ENCODE measurements at regions not wholly inside any gene's neighbourhood (a gene's known extent, or its start where the extent isn't known, plus 50 kb on each side); places are given as distances from the start of the nearest gene placed in this dataset.

GRCh38 chr22:49532869-49533802 lies 294.5 kb downstream of the BRD1 start:
- intact Hi-C loops (cut with DNase I) = no loop called here
- DNase-seq (ENCODE audit: low spot score) = peak; percentile 46

DNA sequence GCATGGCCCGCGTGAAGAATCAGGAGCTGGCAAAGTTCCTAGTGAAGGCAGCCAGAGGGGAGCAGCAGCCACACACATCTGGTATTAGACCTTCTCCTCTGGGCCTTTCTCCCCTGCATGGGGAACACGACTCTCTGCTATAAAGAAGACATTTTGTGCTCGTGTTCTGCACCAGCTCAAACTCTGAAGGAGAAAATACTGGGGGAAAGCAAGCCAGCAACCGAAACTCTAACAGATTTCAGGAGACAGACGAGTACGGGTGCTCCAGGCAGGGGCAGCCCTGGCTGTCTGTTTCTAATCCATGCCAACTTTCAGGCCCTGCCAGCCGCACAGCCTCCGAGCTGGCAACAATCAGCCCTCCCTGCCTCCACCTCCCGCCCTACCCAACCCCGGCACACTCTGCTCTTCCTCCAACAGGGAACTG lies 296.3 kb downstream of the BRD1 start:
- DNase-seq (ENCODE audit: low spot score) = peak; percentile 52
- intact Hi-C loops (cut with DNase I) = no loop called here

DNA sequence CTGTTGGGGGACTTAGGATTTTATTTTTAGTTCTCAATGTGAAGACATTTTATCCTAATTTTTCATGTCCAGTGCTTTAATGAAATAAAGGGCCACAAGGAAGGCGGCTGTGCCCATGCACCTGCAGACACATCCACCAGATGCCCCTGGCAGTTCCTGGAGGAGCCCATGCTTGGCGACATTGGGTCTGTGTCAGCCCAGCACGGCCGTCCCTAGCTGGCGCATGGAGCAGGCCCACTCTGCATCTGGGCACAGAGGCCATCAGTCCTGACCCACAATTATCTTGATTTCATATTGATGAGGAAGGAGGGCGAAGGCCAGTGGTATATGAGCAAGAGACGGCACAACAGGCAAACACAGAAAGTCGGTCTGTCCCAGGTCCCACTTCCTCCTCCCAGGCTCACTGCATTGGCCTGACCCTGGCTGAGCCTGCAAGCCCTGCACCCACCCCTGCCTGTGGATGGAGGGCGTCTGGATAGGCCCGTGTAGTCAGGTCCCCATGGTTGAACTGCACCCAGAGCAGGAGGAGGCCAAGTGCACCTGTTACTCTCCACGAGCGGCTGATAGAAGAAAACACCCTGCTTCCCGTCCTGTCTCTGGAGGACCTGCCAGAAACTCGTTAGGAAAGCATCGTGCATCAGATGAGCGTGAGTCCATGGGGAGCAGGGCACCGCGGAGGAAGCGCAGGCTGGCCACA lies 296.9 kb downstream of the BRD1 start:
- DNase-seq (ENCODE audit: low spot score) = peak; percentile 43
- intact Hi-C loops (cut with DNase I) = no loop called here

DNA sequence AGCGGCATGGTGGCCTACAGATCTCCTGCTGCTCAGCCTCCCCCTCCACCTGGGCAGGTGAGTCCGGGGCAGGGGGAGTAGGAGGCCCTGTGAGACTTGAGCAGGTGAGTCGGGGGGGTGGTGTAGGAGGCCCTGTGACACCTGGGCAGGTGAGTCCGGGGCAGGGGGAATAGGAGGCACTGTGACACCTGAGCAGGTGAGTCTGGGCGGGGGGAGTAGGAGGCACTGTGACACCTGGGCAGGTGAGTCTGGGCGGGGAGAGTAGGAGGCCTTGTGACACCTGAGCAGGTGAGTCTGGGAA lies 299.3 kb downstream of the BRD1 start:
- DNase-seq (ENCODE audit: low spot score) = peak; percentile 41
- intact Hi-C loops (cut with DNase I) = no loop called here

DNA sequence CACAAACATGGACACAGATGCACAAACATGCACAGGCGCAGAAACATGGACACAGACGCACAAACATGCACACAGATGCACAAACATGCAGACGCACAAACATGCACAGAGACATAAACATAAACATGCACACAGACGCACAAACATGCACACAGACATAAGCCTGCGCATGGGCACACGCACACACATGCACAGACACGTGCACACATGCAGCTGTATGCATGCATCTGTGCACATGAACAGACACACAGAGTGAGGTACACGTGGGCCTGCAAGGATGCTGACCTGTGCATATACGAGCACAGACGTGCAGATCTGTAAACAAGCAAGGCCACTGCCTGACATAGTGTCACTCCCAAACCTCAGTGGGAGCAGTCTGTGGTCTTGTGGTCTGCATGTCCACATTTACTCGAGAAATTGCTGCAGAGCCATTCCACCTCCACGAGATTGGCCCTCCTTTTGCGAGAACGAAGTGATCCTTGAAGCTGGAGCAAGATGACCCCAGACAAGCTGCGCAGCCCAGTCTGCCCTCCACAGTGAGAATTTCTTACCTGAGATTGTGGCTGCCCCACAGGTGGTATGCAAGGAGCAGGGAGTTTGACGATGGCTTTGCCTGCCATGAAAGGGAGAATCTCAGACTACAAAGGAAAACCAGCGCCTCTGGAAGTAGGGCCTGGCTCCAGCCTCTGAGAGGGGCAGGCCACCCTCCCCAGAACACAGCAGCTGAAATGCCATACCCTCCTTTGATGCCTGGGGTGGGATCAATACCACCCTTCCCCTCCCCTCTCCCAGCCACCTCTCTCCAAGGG lies 299.9 kb downstream of the BRD1 start:
- intact Hi-C loops (cut with DNase I) = no loop called here

DNA sequence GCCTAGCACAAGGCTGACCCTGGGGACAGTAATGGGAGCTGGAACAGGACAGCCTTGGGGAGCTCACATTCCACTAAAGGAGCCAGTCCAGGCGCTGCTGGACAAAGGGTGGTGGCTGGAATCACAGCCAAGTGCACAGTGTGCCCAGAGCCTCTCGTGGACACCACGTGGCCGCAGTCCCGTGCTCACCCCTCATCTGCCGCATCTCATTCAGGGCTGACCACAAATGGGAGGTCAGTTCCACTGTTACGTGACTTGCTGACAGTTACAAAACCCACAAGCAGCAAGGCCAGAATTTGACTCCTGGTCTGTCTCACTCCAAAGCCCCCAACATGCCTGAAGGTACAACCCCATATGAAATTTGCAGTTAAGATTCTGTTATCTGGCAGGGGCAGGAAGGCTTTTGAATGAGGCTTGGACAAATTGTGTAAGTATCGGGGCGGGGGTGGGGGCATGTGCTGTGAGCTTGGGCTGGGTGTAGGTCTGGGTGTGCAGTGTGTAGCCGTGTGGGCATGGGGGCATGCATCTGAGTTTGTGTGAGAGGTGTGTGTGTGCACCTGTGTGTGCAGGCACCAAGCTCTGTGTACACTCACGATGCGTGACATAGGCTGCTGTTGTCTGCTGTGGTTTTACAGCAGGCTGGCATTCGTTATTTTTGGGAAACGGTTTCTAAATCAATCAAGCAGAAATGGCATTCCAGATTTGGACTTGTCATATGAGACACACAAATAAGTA lies 301.7 kb downstream of the BRD1 start:
- intact Hi-C loops (cut with DNase I) = no loop called here
- peak; percentile 54 for DNase-seq (ENCODE audit: low spot score)

More for the DNA sequence above, 299.9 kb downstream of the BRD1 start:
- peak; percentile 47 for DNase-seq (ENCODE audit: low spot score)

- intact Hi-C loops (cut with DNase I) = no loop called here
- peak; percentile 60 for DNase-seq (ENCODE audit: low spot score)
Measured at GRCh38 chr22:49525360-49525759, 302.3 kb downstream of the BRD1 start.

DNA sequence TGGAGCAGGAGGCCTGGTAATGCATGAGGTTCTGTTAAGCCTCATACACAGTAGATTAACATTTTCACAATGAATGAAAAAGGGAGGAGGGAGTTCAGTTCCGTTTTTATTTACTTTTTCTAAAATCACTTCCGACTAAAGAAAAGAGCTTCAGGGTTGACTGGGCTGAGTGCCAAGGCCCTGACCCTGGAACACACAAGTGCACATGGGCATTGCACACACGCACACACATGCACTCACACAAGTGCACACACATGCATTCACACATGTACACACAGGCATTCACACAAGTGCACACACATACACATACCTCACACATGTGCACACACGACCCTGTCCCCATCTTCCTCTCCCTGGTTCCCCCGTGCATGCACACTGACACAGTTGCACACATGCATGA lies 303.3 kb downstream of the BRD1 start:
- intact Hi-C loops (cut with DNase I) = no loop called here
- DNase-seq (ENCODE audit: low spot score) = no peak

DNA sequence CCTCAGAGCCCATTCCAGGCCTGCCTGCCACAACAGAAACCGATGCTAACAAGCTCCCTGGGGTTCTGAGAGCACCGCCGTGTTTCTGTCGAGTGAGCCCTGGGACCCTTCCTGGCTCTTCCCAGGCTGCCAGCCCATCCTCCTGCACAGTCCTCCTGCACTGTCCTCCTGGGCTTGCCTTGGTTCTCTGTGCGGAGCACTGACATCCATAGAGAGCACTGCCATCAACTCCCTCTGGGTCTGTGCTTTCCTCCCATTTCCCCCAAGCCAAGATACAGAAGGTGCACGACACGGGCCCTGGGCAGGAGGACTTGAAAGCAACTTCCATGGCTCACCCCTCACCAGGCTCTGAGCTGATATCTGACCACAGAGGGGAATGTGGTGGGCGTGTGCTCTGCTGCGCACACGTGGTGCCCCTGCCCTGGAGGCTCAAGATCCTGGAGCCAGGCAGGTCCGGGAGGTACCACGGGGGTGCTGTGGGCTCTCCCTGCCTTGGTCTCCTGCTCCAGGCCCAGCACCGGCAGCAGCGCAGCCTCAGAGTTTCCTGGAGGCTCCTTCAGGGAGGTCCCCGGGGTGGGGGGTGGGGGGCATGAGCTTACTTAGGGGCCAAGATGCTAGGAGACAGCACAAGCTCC lies 304.2 kb downstream of the BRD1 start:
- peak; percentile 51 for DNase-seq (ENCODE audit: low spot score)

GRCh38 chr22:49522582-49523373 lies 304.9 kb downstream of the BRD1 start:
- intact Hi-C loops (cut with DNase I) = no loop called here
- peak; percentile 52 for DNase-seq (ENCODE audit: low spot score)

More for the DNA sequence above, 304.2 kb downstream of the BRD1 start:
- intact Hi-C loops (cut with DNase I) = no loop called here

DNA sequence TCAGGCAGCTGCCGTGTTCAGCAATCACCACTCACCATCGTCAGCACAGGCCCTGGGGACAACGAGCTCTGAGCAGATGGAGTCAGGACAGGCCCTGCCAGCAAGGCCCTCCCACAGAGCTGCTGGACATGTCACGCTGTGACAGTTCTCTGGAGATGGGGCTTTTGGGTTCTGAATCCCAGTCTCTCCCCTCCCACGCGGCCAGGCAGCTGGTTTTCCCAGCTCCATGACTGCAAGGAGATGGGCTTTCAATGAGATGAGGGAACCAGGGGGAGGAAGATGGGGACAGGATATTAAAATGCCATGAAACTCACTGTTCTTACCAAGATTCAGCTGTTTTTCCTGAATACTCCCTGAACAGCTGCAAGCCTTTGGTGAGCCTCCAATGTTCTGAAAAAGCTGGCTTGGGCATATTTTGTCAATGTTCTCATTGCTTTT lies 305.9 kb downstream of the BRD1 start:
- DNase-seq (ENCODE audit: low spot score) = peak; percentile 58
- intact Hi-C loops (cut with DNase I) = no loop called here

GRCh38 chr22:49519117-49519737 lies 308.4 kb downstream of the BRD1 start:
- intact Hi-C loops (cut with DNase I) = no loop called here
- no peak for DNase-seq (ENCODE audit: low spot score)

DNA sequence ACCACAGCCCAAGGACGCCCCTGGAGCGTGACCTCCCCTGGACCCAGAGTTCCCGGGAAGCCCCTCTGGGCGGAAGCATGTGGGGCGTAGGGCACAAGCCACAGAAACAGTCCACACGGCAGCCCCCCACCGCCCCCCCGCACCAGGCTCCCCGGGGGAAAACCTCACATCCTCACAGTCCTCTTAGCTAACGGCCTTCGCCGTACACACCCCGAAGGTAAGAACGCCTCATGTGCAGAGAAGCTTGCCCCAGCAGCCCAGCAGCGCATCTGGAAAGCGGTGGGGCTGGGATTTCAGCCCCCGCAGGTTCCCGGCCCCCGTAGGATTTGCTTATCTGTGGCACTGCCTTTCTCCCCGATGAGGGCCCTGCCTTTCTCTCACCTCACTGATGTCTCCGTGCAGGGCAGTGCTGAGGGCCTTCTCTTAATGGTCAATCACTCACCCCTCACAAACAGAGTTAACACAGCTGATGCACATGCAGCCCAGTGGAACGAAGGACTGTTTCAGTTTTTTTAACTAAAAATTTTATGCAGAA lies 309.2 kb downstream of the BRD1 start:
- no peak for DNase-seq (ENCODE audit: low spot score)
- intact Hi-C loops (cut with DNase I) = no loop called here

- intact Hi-C loops (cut with DNase I) = no loop called here
- DNase-seq (ENCODE audit: low spot score) = no peak
Measured at GRCh38 chr22:49517667-49518185, 309.9 kb downstream of the BRD1 start.

GRCh38 chr22:49517211-49517610 lies 310.5 kb downstream of the BRD1 start:
- intact Hi-C loops (cut with DNase I) = no loop called here
- DNase-seq (ENCODE audit: low spot score) = no peak

DNA sequence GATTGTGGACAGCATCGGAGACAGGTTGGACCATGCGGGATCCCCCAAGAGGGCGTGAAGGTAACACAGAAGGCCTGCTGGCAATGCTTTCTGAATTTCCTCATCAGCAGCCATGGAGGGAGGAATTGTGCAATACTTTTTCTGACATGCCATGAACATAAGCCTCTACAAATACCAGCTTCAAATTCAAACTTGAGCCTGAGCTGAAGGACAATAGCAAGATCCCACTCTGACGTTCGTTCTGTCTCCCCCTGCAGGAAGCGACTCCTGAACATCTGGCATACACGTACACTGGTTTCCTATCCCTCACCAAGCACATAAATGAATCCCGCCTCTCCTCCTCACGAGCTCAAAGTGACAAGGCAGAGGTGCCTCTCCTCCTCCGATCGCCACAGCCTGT lies 312.2 kb downstream of the BRD1 start:
- no peak for DNase-seq (ENCODE audit: low spot score)
- intact Hi-C loops (cut with DNase I) = no loop called here

GRCh38 chr22:49514641-49515040 lies 313.0 kb downstream of the BRD1 start:
- DNase-seq (ENCODE audit: low spot score) = no peak
- intact Hi-C loops (cut with DNase I) = no loop called here
